GM19397 (cell line): ENCODE measurements at regions not wholly inside any gene's neighbourhood (a gene's known extent, or its start where the extent isn't known, plus 50 kb on each side); places are given as distances from the start of the nearest gene placed in this dataset.
"Not testable (repeated sequence)": the region's sequence is repeated elsewhere in the genome, so short reads cannot be mapped to it uniquely, and the experiment has no call there.

ENCODE experiments used
- ATAC-seq: cut with Tn5 transposase; IDR thresholded peaks from one replicate; pipeline ENCODE4 v1.9.1; 2021; ENCODE audit warnings: mild to moderate bottlenecking, moderate library complexity; ENCODE audit not compliant: unreplicated experiment

DNA sequence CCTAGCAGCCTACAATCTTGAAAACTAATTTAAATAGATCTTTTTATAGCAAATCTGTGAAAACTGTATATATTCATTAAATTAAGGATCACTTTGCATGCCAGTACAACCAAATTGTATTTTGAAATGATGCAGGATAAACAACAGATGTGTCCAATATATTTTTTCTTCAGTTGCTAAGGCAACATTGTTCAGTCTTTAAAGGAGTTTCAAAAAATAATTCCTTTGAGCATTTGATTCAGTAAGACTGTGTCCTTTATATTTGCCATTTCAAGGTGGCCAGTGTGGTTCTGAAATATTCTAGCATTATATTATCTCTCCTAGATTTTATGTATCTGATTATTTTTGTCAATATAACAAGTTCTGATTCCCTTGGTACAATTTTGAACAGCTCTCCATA is 254.7 kb downstream of the PLOD2 start:
- no peak for ATAC-seq

DNA sequence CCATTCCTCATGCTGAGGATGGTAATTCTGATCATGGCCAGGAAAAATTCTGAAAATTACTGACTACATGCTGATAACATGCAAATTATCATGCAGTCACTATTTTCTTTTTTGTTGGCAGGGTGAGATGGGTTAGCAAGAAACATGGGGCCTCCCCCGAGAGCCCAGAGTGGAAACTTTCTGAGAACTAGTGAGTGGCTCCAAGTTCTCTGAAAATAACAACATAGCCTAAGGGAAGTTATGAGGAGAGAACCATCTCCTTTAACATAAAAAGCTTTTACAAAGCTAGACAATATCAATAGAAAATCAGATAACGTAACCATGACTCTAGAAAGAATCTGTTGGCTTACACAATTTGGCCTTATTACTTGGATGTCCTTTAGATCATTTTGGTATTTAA is 254.2 kb downstream of the PLOD2 start:
- ATAC-seq = no peak

DNA sequence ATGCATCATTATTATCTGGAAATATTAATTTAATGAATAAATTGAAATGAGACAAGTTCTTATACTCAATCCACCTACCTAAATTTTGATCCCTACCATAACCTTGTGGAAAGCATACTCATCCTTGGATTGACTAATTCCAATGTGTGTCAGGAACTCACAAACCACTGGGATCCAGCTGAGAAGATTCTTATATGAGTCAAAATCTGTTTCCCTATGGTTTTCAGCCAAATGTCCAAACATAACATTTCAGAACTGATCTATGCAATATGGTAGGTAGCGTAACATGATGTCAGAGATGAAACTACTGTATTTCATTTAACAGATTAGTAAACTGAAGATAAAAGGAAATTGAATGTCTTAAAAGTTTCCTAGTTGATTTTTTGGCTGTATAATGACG is 250.0 kb downstream of the PLOD2 start:
- no peak for ATAC-seq

DNA sequence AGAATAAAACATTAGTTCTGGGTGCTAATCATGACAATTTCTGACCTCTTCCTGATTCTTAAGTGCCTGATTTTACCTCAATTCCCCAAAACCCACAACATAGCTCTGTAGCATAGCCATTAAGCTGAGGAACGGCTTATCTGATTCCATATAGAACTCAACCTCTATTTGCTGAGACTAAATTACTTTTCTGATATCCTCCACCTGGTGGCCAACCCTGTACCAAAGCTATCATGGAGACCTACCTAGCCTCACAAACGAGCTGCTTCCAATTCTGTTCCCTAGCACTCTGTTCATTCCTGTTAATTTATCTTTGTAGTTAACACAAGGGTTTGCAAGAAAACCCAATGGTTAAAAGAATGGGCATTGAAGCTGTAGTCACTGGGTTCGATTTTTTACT is 245.2 kb downstream of the PLOD2 start:
- no peak for ATAC-seq

DNA sequence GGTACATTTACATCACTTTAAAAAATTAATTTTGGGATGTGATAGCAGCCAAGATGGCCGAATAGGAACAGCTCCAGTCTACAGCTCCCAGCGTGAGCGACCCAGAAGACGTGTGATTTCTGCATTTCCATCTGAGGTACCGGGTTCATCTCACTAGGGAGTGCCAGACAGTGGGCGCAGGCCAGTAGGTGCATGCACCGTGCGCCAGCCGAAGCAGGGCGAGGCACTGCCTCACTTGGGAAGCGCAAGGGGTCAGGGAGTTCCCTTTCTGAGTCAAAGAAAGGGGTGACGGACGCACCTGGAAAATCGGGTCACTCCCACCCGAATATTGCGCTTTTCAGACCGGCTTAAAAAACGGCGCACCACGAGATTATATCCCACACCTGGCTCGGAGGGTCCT is 233.2 kb downstream of the PLOD2 start:
- ATAC-seq = not testable (repeated sequence)

DNA sequence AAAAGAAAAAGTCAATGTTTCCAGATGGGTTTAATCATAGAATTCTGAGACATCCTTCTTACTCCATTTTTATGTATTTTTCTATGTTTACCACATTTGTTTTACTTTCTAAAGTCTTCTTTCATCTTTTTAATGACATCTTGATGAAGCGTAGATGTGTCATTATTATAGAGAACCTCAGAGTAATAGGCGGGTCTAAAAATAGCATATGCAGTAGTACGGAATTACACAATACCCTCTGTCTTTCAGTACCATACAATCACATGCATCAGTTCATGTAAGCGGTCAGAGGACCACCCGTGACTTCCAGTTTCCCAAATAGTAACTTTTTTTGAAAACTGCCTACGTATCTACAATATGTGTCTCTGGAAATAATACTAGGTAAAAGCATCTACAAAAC is 224.0 kb downstream of the PLOD2 start:
- no peak for ATAC-seq

DNA sequence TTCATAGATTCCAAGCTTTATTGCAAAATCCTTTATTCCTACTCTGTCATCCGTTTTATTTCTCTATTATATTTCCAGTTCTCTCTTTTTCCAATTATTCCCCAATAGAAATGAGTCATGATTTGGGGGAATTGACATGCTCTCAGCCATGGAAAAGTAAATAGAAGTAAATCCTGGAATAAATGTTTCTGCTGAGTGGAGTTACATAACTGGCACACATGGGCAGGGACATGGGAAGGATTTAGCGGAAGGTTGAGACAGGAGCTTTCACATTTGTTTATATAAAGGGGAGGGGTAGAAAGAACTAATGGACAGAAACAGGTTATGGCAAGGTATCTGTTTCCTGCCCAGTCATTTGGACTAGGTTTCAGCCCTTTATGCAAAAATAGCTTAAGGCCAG is 221.6 kb downstream of the PLOD2 start:
- ATAC-seq = no peak

DNA sequence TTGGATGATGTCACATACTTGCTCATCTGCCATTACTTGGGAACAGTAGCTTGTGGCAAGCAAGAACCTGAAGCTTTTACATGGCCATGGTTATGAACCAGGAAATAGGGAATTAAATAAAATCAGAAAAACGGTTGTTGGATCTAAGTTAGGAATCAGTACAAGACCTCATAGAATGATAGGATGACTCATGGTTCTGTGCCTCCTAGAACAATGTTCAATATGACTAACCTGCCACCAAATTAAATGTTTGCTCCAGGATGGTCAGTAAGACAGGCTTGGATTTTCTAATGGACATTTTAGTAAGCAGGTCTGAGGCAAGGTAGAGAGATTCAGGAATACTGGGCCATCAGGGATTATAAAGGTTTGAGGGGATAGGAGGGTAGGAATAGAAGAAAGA is 218.9 kb downstream of the PLOD2 start:
- no peak for ATAC-seq

DNA sequence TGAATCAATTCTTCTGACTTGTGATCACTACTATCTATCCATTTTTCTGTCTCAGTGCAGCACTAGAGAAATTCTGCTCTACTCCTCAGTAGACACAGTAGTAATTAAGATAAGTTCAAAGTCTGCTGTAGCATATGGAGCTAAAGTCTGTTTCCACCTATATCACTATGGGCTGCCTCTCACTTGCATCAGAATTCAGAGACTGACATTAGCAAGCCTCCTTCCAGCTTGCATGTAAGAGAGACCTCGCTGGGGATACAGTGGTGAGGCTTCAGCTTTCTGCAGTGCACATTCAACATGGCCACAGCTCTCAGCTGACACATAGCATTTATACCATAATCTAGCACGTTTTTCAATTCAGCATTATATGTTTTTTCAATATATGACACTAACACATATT is 217.0 kb downstream of the PLOD2 start:
- no peak for ATAC-seq

DNA sequence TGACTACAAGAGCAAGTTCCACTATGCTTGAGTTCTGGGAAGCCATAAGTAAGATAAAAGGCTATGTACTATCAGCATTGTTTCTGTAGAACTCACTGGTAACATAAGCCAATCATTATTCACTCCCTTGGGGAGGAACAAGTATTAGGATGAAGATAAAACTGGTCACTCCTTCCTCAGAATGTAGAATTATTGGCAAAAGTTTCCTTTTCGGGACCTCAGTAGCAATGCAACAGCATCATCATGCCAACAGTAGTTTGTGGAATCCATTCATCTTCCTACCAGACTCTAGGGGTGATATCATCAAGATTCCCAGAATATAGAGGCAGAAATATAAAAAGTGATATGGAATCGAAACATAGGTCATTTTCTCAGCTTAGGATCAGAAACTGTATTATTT is 209.5 kb downstream of the PLOD2 start:
- ATAC-seq = no peak

DNA sequence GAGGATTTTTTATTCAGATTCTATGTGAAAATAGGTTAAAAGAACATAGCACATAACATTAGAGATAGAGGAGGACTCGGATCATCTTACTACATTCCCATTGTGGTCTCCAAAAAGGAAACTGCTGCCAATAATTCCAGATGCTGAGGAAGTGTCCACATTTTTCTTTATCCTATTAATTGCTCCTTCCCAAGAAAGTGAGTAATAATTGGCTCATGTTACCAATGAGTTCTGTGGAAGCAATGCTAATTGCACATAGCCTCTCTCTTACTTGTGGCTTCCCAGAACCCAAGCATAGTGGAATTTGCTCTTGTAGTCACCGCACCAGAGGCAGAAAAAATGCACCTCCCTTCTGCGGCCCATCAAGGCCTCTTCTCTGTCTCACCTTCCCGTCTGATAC is 208.4 kb downstream of the PLOD2 start:
- ATAC-seq = no peak

DNA sequence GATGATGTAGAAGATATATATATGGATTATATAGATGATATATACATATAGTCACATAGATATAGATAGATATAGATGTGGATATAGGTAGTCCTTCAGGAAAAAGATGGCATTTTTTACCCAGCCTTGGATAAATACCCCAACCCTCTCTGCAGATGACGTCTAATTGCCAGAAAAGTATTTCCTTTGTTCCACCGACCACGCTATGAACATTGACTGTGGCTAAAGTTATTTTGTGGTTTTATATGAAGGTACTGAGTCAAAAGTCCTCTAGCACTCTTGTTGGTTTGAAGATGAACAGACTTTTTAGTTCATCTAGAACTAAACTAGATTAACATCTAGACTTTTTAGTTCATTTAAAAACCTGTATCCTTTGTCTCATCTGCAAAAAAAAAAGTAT is 207.7 kb downstream of the PLOD2 start:
- no peak for ATAC-seq

DNA sequence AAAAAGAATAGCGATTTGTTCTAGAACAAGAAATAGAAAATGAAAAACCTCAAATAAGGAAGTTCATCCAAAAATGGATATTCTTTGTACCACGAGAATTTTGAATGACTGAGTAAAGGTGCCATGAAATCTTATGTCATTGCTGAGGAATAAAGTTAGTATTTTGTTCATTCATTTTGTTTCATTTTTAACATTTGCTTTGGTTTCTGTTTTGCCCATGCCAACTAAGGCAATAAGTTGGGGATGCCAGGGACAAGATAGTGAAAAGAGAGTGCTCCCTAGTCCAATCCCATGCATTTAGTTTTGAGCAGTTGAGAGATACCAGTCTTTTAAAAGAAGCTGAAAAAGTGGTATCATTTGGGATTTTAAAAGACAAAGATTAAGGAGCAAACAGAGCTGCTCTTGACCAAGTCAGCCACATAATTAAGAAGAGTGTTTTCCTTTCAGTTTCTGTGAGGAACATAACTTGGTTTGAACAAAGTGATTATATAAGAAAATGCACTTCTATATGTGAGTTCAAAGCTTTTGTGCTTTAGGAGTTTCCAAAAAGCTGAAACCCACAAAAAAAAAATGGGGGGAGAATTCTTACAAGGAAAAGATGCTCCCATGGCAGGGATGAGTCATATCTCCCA is 201.4 kb downstream of the PLOD2 start:
- ATAC-seq = no peak

DNA sequence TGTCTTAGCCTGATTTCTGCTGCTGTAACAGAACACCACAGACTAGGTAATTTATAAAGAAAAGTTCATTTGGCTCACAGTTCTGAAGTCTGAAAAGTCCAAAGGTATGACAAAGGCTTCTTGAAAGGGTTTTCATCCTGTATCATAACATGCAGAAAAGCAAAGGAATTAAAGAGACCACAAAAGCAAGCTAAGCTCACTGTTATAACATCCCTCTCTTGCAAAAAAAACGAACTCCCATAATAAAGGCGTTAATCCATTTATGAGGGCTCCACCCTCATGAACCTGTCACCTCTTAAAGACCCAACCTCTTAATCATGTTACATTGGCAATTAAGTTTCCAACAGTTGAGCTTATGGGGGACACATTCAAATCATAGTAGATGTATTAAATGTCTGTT is 197.9 kb downstream of the PLOD2 start:
- no peak for ATAC-seq

DNA sequence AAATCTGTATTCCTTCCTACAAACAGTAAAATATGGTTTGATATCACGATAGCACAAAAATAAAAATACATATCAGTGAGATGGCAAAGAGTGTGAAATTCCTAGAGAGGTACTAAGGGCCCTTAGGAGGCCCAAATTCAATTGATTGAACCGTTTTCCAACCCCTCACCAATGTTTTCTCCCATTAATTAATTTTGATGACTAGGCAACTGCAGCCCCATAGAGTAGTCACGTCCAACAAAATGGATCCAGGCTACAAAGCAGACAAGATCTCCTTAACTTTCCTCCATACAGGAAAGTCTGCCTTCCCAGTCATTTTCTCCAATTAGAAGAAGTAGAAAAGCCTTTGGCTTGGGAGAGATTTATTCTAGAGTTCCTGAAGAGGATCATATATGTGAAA is 193.9 kb downstream of the PLOD2 start:
- no peak for ATAC-seq

DNA sequence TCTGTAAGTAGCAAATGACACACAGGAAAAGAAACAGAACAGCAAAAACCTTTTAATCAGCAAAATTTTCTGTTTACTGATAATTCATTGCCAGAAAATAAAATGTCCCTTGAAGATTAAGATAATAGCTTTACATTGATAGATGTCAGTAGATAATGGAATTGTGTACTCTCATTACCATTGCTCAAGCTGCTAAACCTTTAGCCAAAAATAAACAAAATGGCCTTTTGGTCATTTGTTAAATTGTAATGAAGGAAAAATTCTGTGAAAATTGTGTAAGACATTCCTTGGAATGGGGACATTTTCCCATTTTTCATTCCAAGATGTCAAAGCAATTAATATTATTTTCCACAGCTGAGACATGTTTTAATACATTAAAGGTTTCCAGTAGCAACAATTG is 189.8 kb downstream of the PLOD2 start:
- no peak for ATAC-seq

DNA sequence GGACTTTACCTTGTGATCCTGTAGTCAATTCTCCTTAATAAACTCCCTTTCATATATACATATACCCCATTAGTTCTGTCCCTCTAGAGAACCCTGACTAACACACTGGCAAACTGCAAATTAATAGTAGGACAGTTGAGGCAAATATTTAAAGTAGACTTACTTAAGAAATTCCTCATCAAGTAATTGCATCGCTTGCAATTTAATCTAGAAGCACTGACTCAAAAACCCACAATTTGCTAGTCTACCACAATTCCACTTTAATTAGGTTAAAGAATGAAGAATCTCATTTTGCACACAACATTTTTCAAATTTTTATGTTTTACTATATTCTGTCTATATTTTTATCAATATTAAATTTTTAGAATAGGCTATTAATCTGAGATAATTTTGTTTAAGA is 188.1 kb downstream of the PLOD2 start:
- ATAC-seq = no peak

DNA sequence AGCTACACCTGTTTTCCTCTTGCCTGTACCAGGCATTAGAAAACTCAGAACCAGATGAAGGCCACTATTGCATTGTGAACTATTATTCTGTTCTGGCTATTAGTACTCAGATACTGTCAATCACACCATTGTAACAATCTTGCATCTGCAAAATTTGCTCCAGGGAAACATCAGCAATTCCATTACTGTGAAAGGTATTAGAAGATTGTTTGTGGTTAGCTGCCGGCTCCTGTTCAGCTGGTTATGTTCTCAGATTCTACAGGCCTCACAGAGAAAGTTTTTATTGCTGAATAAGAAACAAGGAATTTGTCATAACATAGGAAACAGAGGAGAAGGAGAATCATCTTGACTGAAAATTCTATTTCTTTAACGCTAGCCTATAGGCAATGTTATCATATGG is 179.9 kb downstream of the PLOD2 start:
- no peak for ATAC-seq

DNA sequence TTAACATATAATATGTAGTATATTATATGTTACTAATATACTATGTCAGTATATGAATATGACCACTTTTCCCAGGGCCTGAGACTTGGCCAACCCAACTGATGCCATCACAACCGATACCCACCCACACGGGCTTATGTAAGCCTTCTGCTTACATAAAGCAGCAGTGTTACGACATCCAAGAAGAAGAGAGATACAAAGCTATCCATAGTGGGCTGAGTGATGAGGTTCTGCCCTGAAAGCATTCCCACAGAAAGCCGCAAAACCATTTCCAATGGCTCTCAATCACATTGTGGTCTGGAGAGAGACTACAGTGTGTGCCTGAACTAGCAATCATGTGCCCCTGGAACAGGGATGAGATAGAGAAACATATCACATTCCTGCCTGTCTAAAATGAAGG is 177.9 kb downstream of the PLOD2 start:
- ATAC-seq = no peak
